ENCODE measurements at regions not wholly inside any gene's neighbourhood (a gene's known extent, or its start where the extent isn't known, plus 50 kb on each side); places are given as distances from the start of the nearest gene placed in this dataset.

GRCh38 chr1:95957748-95958147, 723.7 kb downstream of the RWDD3 start:
- no peak for TF ChIP-seq MAX (IDR thresholded peaks at IDR 0.05)
- TF ChIP-seq SP1 (IDR thresholded peaks at IDR 0.05; ENCODE audit: low read depth, low read length), result no peak

Data from H1 (cell line).